Left lobe of liver (tissue), 2 donors: ENCODE measurements at regions not wholly inside any gene's neighbourhood (a gene's known extent, or its start where the extent isn't known, plus 50 kb on each side); places are given as distances from the start of the nearest gene placed in this dataset.

Experiments
- ATAC-seq: fragments of 200-7000 bp; cut with Tn5 transposase; one replicate; pipeline ENCODE4 v1.9.1; 2020; ENCODE audit warnings: mild to moderate bottlenecking, moderate library complexity
- DNase-seq: peaks from one replicate; pipeline ENCODE4 v3.0.0-alpha.2; 2020; ENCODE audit warnings: low spot score
- donor health status: DM: no; HTN: no; CAD: no; lungs with moderate emphysema.
- donor health status: DM: no; HTN: yes; CAD: no.

DNA sequence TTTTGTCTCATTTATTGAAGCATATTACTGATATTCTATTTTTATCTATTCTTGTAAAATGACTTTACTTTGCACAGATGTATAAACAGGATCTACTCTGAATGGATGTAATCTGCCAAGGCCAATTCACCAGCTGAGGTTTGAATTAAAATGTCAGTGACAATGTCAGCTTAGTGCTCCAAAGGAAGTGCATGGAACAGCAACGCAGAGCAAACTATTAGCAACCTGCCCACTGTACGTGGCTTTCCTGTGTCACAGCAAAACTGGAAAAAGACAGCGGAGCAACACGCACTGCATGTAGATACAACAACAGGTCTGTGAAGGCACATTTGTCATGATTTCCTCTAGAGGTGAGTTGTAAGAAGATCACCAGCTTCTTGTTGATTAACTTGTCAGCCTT is 409.4 kb downstream of the MED10 start:
- no peak for ATAC-seq
- no peak for DNase-seq

- ATAC-seq (no peak), DNase-seq (no peak)
Measured at GRCh38 chr5:5967944-5968343, 410.4 kb downstream of the MED10 start.

DNA sequence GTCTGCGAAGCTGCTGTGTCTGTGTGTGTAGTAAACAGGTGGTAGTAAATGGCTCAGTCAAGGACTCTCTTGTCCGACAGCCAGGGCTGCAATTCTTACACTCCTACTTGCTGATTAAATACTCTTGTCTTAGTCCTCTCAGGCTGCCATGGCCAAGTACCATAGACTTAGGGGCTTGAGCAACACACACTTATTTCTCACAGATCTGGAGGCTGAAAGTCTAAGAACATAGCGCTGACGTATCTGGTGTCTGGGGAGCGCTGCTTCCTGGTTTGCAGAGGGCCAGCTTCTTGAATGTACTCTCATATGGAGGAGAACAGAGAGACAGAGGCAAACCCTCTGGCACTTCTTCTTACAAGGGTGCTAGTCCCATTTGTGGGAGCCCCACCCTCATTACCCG is 411.0 kb downstream of the MED10 start:
- ATAC-seq (no peak), DNase-seq (no peak)

DNA sequence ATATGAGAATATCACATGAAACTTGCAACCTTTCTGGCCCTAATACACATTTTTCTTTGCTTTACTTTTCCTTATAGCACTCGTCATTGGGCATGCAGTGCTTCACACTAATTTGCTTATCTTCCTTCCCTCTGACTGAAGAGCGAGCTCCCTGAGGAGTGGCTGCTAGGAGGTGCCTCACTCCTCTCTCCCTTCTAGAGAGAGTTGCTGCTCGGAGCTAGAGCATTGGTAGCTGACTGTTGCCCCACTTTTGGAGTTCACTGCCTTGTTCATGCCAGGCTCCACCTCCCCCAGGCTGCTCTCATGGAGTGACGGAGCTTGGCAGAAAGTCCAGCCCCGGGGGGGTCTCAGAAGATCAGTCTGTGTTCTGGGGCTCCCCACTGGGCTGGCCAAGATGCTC is 413.2 kb downstream of the MED10 start:
- DNase-seq = no peak
- ATAC-seq = no peak

DNA sequence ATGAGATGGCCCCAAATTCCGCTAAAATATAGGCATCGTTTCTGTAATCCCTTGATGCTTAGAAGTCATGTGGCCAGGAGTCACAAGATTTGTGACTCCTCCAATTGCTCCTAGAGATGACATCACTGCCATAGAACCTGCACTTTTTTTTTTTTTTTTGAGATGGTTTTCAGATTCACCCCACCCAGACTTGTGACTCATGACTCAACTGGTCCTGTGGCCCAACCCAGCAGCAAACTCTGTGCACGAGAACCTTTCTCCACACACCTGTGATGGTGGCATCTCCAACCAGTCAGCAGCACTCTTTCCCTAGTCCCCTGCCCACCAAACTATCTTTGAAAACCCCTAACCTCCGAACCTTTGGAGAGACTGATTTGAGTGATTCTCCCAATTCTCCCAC is 414.0 kb downstream of the MED10 start:
- DNase-seq (no peak), ATAC-seq (no peak)

GRCh38 chr5:5957737-5958136 is 420.6 kb downstream of the MED10 start:
- DNase-seq (no peak), ATAC-seq (no peak)

GRCh38 chr5:5954275-5954598 is 424.1 kb downstream of the MED10 start:
- no peak for DNase-seq
- no peak for ATAC-seq

- DNase-seq (no peak), ATAC-seq (no peak)
Measured at GRCh38 chr5:5953584-5954274, 424.6 kb downstream of the MED10 start.

GRCh38 chr5:5951953-5952352 is 426.4 kb downstream of the MED10 start:
- no peak for ATAC-seq
- no peak for DNase-seq

GRCh38 chr5:5950658-5951057 is 427.7 kb downstream of the MED10 start:
- ATAC-seq (no peak), DNase-seq (no peak)

GRCh38 chr5:5941486-5941885 is 436.9 kb downstream of the MED10 start:
- ATAC-seq = no peak
- DNase-seq = no peak

- no peak for DNase-seq
- no peak for ATAC-seq
Measured at GRCh38 chr5:5939759-5940370, 438.5 kb downstream of the MED10 start.

DNA sequence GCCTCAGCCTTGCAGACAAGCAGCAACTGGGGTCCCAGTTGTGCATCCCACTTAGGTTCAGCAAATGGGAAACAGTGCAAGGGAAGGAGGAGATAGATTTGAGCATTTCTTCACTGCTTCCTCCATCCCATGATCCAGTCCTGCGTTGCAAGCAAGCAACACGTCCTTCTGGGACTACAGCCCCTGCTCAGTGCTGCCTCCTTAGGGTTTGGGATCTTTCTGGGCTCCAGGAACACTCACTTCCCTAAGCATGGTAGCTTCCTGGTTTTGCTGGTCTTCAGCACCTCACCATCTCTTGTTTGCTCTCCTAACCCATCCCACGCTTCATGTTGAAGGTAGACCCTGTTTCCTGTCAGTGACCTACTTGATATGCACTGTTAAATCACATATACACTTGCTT is 444.7 kb downstream of the MED10 start:
- ATAC-seq = no peak
- DNase-seq = no peak

DNA sequence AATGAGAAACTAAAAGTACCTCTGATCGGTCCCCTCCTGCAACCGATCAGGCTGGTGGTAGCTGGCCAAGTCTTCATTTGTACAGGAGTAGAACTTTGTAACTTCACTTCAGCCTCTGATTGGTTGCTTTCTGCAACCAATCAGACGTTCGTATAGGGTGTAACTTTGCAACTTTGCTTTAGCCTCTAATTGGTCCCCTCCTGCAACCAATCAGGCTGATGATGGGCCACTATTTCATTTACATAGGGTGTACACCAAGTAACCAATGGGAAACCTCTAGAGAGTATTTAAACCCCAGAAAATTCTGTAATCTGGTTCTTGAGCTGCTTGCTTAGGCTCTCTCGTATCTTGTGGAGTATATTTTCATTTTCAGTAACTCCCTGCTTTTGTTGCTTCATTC is 445.5 kb downstream of the MED10 start:
- DNase-seq = no peak
- ATAC-seq = no peak

GRCh38 chr5:5930561-5930960 is 447.8 kb downstream of the MED10 start:
- ATAC-seq (no peak), DNase-seq (no peak)

DNA sequence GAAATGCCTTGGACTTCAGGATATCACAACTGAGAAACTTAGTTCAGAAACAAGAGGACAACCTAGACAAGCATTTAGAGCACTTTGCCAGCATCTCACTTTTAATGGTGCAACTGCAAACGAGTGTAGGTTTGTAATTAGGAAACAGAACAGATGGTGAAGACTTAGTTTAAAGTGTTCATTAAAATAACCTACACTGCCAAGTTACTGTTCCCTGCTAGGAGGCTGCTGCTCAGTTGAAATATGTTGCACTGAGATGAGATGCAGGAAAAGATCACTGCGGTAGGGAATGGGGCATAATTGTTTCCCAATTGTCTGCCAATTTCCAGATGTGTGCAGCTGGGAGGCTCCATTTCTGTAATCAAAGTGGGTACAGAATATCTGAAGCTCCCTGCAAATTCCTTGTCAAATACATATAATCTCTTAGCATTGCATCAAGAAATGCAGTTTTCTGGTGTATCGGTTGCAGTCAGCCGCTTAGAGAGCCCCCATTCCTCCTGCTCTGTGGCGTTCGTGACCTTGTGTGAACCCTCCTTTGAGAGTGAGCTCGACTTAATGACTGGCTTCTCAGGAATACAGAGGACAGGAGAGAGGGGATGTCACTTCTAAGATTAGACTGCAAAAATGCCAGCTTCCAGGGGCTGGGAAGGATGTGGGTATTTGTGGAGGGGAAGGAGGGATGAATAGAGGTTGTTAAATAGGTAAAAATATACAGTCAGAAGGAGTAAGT is 448.9 kb downstream of the MED10 start:
- ATAC-seq (no peak), DNase-seq (no peak)

DNA sequence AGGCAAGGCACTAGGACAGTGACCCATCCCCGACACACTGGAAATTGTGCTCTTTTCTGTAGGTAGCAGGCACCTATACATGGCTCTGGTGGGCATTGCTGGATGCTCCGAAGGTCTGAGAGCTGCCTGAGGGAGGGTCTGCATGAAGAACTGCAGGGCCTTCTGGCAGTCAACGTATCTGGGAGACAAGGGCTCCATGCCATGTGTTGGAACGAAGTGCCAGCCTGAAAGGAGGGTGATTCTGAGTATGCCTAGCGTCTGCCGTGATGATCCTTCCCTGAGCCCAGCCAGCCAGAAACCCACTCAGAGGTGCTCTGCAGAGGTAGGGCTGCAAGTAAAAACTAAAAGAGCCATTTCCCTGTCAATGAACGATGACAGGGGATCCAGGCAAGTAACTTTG is 453.2 kb downstream of the MED10 start:
- no peak for ATAC-seq
- DNase-seq = no peak

GRCh38 chr5:5919411-5919810 is 458.9 kb downstream of the MED10 start:
- no peak for DNase-seq
- no peak for ATAC-seq

DNA sequence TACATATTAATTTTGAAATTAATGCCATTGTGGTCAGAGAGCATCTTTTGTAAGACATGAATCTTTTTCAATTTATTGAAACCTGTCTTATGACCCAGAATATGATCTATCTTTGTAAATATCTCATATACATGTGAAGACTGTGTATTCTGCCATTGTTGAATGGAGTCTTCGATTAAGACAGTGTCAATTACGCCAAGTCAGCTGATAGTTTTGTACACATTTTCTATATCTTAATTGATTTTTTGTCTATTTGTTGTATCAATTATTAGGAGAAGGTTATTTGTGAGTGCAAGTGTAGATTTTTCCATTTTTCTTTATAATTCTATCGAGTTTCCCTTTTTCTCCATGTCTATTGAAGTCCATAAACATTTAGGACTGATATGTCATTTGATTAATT is 471.6 kb downstream of the MED10 start:
- DNase-seq = no peak

DNA sequence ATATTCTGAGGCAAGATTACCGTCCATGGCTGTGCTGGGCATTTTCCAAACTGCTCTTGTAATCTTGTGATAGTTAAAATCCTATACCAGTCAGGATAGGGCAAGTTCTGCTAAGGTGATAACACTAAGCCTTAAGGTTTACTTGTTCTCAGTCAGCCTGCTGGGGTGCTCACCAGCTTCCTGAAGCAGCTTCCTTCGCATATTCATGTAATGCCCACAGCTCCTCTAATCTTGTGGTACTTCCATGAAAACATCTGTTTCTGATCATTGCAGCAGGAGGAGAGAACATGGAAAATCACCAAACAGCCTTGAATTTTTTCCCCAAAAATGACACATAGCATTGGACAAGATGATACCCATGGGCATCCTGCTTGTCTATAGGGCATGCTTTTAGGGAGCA is 473.2 kb downstream of the MED10 start:
- ATAC-seq (no peak), DNase-seq (no peak)

More for the DNA sequence above, 471.6 kb downstream of the MED10 start:
- no peak for ATAC-seq

DNA sequence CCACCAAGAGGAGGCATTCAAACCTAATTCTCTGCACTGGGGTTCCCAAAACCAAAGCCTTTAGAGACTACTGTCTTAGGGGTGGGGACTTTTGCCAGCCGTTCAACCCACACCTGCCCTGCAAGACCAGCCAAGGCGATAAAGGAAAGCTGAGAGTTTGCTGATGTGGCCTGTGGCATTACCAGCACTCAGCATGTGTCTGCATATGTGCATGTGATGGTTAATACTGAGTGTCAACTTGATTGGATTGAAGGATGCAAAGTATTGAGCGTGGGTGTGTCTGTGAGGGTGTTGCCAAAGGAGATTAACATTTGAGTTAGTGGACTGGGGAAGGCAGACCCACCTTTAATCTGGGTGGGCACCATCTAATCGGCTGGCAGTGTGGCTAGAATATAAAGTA is 474.2 kb downstream of the MED10 start:
- DNase-seq (no peak), ATAC-seq (no peak)
